Pancreas (tissue), 10 donors: ENCODE measurements at regions not wholly inside any gene's neighbourhood (a gene's known extent, or its start where the extent isn't known, plus 50 kb on each side); places are given as distances from the start of the nearest gene placed in this dataset.

Source experiments
- ATAC-seq, 4 donors: fragments of 200-7000 bp; cut with Tn5 transposase; one replicate each; pipeline versions ENCODE4 v1.8.0 to v1.9.1; 2020; ENCODE audit warnings: mild to moderate bottlenecking in 4 of 4, moderate library complexity in 4 of 4
- DNase-seq, 6 donors: peaks; one replicate each; pipeline ENCODE4 v3.0.0-alpha.2; 2020
- FAIRE-seq: peaks from 2 replicates; lab custom pipeline; 2012; peaks lifted over from hg19 to GRCh38; lab: Jason Lieb, UNC
- H3K27ac ChIP-seq, 4 donors: fragments of 200-600 bp; sonication (generic); 1 replicate in 3 of 4; 2 replicates in 1 of 4; pipeline versions ENCODE4 v1.5.0 to v1.8.0; 2020
- H3K27me3 ChIP-seq, 4 donors: fragments of 200-600 bp; one replicate each; pipeline ENCODE4 v1.8.0; 2021
- H3K36me3 ChIP-seq, 3 donors: fragments of 200-600 bp; sonication (generic) in 1 of 3; one replicate each; pipeline versions ENCODE4 v1.5.0 to v1.8.0; 2020 to 2021
- H3K4me1 ChIP-seq, 3 donors: fragments of 200-600 bp; one replicate each; pipeline ENCODE4 v1.8.0; 2021
- H3K4me3 ChIP-seq, 4 donors: fragments of 200-600 bp; sonication (generic) in 2 of 4; one replicate each; pipeline versions ENCODE4 v1.5.0 to v1.8.0; 2020 to 2021
- H3K9me3 ChIP-seq, 4 donors: fragments of 200-600 bp; one replicate each; pipeline ENCODE4 v1.8.0; 2021
- WGBS, 2 donors: extraction: QIAGEN DNeasy Blood & Tissue Kit; methylation state at CpG; one replicate each; pipeline ENCODE4 v1.1.7; 2013; 5-methylcytosine and 5-hydroxymethylcytosine counted together
- intact Hi-C, 3 donors: fragments of 100-400 bp; cut with DNase I; formaldehyde crosslinking; loops; one replicate each; pipeline versions ENCODE4 v1.11.1 to v1.14.2; 2022
- TF ChIP-seq, protein P1 (sequence below), 4 donors: fragments of 200-600 bp; sonication (generic) in 3 of 4; IDR thresholded peaks; one replicate each; pipeline versions ENCODE4 v1.5.0 to v1.8.0; 2021; ENCODE audit warnings: antibody characterized with exemption in 4 of 4
- donor health status: healthy with polysubstance abuse.
- donor health status: DM: no; HTN: no; CAD: no; lungs with moderate emphysema.
- donor health status: DM: no; HTN: no; CAD: no.
- donor health status: control.
- donor health status: control.
- donor health status: Bipolar disorder and iron deficiency.
- donor health status: DM: yes; HTN: yes; CAD: no.
- donor health status: DM: no; HTN: no; CAD: no.
- donor health status: DM: no; HTN: no; CAD: no.
- donor health status: DM: yes; HTN: yes; CAD: no.

DNA sequence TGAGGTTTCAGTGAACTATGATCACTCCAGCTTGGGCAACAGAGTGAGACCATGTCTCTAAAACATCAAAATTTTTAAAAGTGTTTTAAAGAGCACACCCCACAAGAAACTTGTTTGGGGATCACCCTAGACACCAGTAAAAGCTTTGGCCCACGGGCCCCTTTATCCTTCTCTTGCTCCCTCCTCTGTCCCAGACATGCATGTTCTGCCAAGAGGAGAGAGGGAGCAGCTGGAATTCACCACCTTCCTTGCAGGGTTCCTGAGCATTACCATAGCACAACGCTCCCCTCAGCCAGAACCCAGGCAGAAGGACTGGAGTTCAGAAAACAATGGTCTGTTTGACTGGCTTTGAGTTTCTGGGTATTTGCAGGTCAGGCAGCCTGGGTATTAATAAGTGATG, 214.3 kb upstream of the CDH5 start:
- no peaks in the 10 kb centered on the region for H3K36me3 ChIP-seq
- H3K4me3 ChIP-seq = no peak overlapping the region
- intact Hi-C loops = no loop called here
- FAIRE-seq = no peak
- 71 to 73% methylated on average over 2 of the region's 2 CpGs for WGBS, 2 donors
- ATAC-seq = no peak
- no peaks in the 10 kb centered on the region for H3K9me3 ChIP-seq
- no peaks in the 10 kb centered on the region for H3K4me1 ChIP-seq
- DNase-seq = no peak
- H3K27me3 ChIP-seq = no peaks in the 10 kb centered on the region
- TF ChIP-seq, protein P1, sequence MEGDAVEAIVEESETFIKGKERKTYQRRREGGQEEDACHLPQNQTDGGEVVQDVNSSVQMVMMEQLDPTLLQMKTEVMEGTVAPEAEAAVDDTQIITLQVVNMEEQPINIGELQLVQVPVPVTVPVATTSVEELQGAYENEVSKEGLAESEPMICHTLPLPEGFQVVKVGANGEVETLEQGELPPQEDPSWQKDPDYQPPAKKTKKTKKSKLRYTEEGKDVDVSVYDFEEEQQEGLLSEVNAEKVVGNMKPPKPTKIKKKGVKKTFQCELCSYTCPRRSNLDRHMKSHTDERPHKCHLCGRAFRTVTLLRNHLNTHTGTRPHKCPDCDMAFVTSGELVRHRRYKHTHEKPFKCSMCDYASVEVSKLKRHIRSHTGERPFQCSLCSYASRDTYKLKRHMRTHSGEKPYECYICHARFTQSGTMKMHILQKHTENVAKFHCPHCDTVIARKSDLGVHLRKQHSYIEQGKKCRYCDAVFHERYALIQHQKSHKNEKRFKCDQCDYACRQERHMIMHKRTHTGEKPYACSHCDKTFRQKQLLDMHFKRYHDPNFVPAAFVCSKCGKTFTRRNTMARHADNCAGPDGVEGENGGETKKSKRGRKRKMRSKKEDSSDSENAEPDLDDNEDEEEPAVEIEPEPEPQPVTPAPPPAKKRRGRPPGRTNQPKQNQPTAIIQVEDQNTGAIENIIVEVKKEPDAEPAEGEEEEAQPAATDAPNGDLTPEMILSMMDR (IDR thresholded peaks at IDR 0.05) = no peak
- no peak overlapping the region for H3K27ac ChIP-seq

DNA sequence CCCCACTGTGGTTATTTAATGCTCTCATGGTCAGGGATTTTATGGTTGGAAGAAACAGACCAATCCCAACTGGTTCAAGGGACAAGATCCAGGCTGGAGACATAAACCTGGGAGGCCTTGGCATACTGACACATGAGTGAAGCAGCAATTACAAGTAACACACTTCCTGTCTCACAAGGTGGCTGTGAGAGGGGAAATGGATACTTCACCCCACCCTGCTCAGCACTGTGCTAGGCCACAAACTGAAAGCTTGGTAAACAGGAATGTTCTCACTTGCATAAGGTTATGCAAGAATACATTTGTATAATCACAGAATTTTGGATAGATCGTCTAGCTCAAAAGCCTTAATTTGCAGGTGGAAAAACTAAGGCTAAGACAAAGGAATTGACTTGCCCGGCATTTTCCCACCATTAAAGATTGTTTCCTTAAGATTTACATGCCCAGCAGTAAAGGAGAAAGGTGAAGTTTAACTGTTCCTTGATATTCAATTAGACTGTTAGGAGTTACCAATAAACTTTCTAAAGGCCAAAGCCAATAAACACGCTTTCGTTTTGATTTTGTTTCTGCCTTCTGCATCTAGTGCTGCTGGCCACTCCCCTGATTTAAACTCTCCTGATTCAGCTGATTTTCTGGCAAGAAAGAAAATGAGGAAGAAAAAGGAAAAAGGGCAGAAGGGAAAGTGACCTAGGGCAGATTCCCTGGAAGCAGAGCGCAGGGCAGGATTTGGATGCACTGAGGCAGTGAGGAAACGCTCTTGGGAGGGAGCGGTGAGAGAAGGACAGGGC, 215.6 kb upstream of the CDH5 start:
- H3K27ac ChIP-seq = no peak overlapping the region
- H3K4me3 ChIP-seq = no peak overlapping the region
- no peak for ATAC-seq
- DNase-seq = no peak
- 71 to 88% methylated on average over 7 of the region's 7 CpGs for WGBS, 2 donors
- intact Hi-C loops = no loop called here
- FAIRE-seq = no peak
- TF ChIP-seq, protein P1 (IDR thresholded peaks at IDR 0.05) = no peak
- H3K27me3 ChIP-seq = no peaks in the 10 kb centered on the region
- no peaks in the 10 kb centered on the region for H3K4me1 ChIP-seq
- no peaks in the 10 kb centered on the region for H3K36me3 ChIP-seq
- no peaks in the 10 kb centered on the region for H3K9me3 ChIP-seq

DNA sequence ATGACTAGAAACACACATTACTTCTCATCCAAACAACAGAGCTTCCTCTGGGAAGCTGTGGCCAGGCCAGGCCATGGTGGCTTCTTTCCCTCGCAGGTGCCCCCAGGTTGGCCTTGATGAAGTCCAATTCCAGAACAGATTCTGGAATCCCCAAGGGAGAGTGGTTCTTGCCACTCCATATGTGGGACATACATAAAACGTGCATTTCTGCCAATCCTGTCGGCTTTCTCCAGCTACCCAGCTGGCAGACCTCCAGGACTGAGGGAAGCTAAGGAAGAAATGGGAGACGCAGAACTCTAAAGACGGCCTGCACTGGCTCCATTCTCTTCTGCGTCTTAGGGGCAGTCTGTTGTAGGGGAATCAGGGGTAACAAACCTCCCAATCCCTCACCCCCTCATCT, 219.2 kb upstream of the CDH5 start:
- H3K9me3 ChIP-seq = no peaks in the 10 kb centered on the region
- no peak overlapping the region for H3K4me3 ChIP-seq
- TF ChIP-seq, protein P1 (IDR thresholded peaks at IDR 0.05) = no peak
- H3K27me3 ChIP-seq = no peaks in the 10 kb centered on the region
- 64 to 68% methylated on average over 6 of the region's 6 CpGs for WGBS, 2 donors
- no peaks in the 10 kb centered on the region for H3K36me3 ChIP-seq
- intact Hi-C loops = no loop called here
- FAIRE-seq = no peak
- no peak overlapping the region for H3K27ac ChIP-seq
- ATAC-seq = no peak
- no peaks in the 10 kb centered on the region for H3K4me1 ChIP-seq
- no peak for DNase-seq

DNA sequence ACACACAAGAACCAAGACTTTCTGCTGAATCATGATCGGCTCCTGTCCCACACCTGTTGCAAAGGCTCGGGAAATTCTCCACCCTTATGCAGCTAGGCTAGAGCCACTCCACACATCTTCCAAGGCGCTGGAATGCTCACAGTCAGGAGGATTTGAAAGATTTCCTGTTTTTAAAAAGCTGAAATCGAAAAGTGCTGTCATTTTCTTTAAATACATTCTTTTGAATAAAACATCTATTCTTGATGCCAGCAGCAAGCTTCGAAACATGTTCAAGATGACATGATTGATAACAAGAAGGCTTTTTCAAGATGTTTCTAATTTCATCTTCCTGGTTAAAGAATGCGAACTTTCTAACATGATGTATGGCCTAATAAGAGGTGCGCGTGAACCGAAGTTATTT, 219.7 kb upstream of the CDH5 start:
- no peak overlapping the region for H3K4me3 ChIP-seq
- no peaks in the 10 kb centered on the region for H3K27me3 ChIP-seq
- FAIRE-seq (no peak), DNase-seq (no peak), ATAC-seq (no peak)
- H3K27ac ChIP-seq = no peak overlapping the region
- 64 to 70% methylated on average over 9 of the region's 9 CpGs for WGBS, 2 donors
- no peaks in the 10 kb centered on the region for H3K9me3 ChIP-seq
- TF ChIP-seq, protein P1 (IDR thresholded peaks at IDR 0.05) = no peak
- H3K36me3 ChIP-seq = no peaks in the 10 kb centered on the region
- intact Hi-C loops = no loop called here
- no peaks in the 10 kb centered on the region for H3K4me1 ChIP-seq

DNA sequence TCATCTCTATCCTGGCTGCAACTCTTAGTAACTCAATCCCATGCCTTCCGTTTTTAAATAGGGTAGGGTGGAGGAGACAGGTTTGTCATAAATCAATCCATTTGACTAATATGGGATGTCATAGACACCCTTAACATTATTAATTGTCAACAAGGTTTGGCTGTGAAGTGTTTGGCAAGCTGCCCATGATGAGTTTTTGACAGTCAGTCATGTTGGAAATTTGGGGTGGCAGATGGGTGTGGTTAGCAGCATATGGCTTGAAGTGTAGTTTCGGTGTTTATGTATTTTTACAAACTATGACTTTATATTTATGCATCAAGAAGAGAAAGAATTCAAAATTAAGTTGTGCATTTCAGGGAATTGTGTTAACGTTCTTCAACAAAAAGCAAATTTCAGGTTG, 221.8 kb upstream of the CDH5 start:
- Histone ChIP-seq H3K9me3 (no peaks in the 10 kb centered on the region), H3K27me3 (no peaks in the 10 kb centered on the region), H3K4me3 (no peak overlapping the region), H3K27ac (no peak overlapping the region), H3K36me3 (no peaks in the 10 kb centered on the region), H3K4me1 (no peaks in the 10 kb centered on the region)
- ATAC-seq (no peak), DNase-seq (no peak), FAIRE-seq (no peak)
- intact Hi-C loops = no loop called here
- WGBS, 2 donors = 68 to 70% methylated on average over 3 of the region's 3 CpGs
- TF ChIP-seq, protein P1 (IDR thresholded peaks at IDR 0.05) = no peak
